Esophagus muscularis mucosa (tissue), 3 donors: ENCODE measurements at regions not wholly inside any gene's neighbourhood (a gene's known extent, or its start where the extent isn't known, plus 50 kb on each side); places are given as distances from the start of the nearest gene placed in this dataset.

Source experiments
- CTCF ChIP-seq, 3 experiments: fragments of 200-600 bp in 2 of 3; fragments of 450-650 bp in 1 of 3; sonication (generic) in 2 of 3; IDR thresholded peaks; one replicate each; pipeline ENCODE4 v1.5.1; 2017 to 2019; ENCODE audit warnings: antibody characterized with exemption in 3 of 3, mild to moderate bottlenecking in 2 of 3, moderate library complexity in 1 of 3
- POLR2A ChIP-seq: fragments of 450-650 bp; IDR thresholded peaks from one replicate; pipeline ENCODE4 v1.6.1; 2017; ENCODE audit warnings: antibody characterized with exemption, moderate library complexity, mild to moderate bottlenecking, low read depth

- TF ChIP-seq CTCF (IDR thresholded peaks at IDR 0.05) (no peak), POLR2A (no peak)
Measured at GRCh38 chr2:154978244-154978643, 279.7 kb downstream of the KCNJ3 start.
